ENCODE measurements at regions not wholly inside any gene's neighbourhood (a gene's known extent, or its start where the extent isn't known, plus 50 kb on each side); places are given as distances from the start of the nearest gene placed in this dataset.

- whole genome bisulfite sequencing, 4 donors, result 36 to 63% (median 43%) methylated on average over 2 of the region's 2 CpGs
Observed at GRCh38 chr4:187098429-187098828, 374.8 kb upstream of the FAT1 start.

DNA sequence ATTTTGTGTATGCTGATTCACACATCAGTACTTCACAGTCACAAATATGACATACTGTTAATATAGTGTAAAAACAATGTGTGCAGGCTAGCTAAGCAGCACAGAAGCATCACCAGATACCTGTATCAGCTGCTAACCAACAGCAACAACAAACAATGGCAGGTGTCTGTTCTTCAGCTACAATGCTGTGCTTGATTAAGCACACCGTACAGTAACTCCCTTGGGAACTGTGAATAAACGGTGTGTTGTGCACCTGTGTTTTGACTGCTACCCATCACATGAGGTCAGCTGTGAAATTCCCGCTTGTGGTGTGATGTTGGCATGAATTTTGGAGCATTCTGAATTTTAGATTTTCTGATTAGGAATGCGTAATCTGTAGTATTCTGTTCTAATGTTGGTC is 379.7 kb upstream of the FAT1 start:
- Histone ChIP-seq H3K27me3 (no peaks in the 10 kb centered on the region), H3K4me3 (no peak overlapping the region), H3K27ac (no peak overlapping the region), H3K36me3 (replicated peaks in 1 of 2) (no peaks in the 10 kb centered on the region), H3K4me1 (replicated peaks in 1 of 2) (no peaks in the 10 kb centered on the region), H3K9me3 (replicated peaks in 1 of 3) (no peaks in the 10 kb centered on the region)
- 69 to 81% (median 78%) methylated on average over 4 of the region's 4 CpGs for WGBS, 4 donors
- TF ChIP-seq, protein P1, sequence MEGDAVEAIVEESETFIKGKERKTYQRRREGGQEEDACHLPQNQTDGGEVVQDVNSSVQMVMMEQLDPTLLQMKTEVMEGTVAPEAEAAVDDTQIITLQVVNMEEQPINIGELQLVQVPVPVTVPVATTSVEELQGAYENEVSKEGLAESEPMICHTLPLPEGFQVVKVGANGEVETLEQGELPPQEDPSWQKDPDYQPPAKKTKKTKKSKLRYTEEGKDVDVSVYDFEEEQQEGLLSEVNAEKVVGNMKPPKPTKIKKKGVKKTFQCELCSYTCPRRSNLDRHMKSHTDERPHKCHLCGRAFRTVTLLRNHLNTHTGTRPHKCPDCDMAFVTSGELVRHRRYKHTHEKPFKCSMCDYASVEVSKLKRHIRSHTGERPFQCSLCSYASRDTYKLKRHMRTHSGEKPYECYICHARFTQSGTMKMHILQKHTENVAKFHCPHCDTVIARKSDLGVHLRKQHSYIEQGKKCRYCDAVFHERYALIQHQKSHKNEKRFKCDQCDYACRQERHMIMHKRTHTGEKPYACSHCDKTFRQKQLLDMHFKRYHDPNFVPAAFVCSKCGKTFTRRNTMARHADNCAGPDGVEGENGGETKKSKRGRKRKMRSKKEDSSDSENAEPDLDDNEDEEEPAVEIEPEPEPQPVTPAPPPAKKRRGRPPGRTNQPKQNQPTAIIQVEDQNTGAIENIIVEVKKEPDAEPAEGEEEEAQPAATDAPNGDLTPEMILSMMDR (IDR thresholded peaks at IDR 0.05), result no peak
- no peak for TF ChIP-seq POLR2A (IDR thresholded peaks at IDR 0.05)
- intact Hi-C loops (cut with DNase I), result no loop called here
- no peak for DNase-seq

More at GRCh38 chr4:187098429-187098828, 374.8 kb upstream of the FAT1 start:
- intact Hi-C loops (cut with DNase I), result no loop called here
- Histone ChIP-seq H3K9me3 (replicated peaks in 1 of 3) (no peaks in the 10 kb centered on the region), H3K36me3 (replicated peaks in 1 of 2) (no peaks in the 10 kb centered on the region), H3K27ac (no peak overlapping the region), H3K27me3 (no peaks in the 10 kb centered on the region), H3K4me3 (no peak overlapping the region), H3K4me1 (replicated peaks in 1 of 2) (no peaks in the 10 kb centered on the region)
- no peak for DNase-seq
- TF ChIP-seq, protein P1 (IDR thresholded peaks at IDR 0.05), result no peak
- no peak for TF ChIP-seq POLR2A (IDR thresholded peaks at IDR 0.05)

DNA sequence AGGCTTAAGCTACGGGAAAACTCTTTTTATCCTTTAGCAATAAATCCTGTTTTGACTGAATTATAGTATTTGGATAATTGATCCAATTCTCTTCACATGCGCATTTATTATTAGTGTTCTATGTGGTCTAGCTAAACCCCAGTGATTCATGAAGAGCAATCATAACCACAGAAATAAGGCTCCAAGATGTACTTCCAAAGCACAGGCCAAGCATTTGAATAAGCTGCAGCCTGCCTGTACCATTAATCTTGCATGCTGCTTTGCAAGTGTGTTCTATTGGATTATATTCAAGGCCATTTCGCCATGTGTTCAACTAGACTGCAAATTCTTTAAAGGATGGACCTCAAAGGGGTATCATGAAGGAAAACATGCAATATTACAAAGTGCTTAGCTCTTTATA is 385.2 kb upstream of the FAT1 start:
- H3K4me3 ChIP-seq, result no peak overlapping the region
- H3K27ac ChIP-seq, result no peak overlapping the region
- whole genome bisulfite sequencing, 4 donors, result 77 to 84% (median 81%) methylated on average over 3 of the region's 3 CpGs
- intact Hi-C loops (cut with DNase I), result no loop called here
- TF ChIP-seq POLR2A (IDR thresholded peaks at IDR 0.05), result no peak
- TF ChIP-seq, protein P1 (IDR thresholded peaks at IDR 0.05), result no peak
- no peaks in the 10 kb centered on the region for H3K4me1 ChIP-seq (replicated peaks in 1 of 2)
- no peaks in the 10 kb centered on the region for H3K27me3 ChIP-seq
- no peaks in the 10 kb centered on the region for H3K36me3 ChIP-seq (replicated peaks in 1 of 2)
- no peak for DNase-seq
- H3K9me3 ChIP-seq (replicated peaks in 1 of 3), result no peaks in the 10 kb centered on the region

DNA sequence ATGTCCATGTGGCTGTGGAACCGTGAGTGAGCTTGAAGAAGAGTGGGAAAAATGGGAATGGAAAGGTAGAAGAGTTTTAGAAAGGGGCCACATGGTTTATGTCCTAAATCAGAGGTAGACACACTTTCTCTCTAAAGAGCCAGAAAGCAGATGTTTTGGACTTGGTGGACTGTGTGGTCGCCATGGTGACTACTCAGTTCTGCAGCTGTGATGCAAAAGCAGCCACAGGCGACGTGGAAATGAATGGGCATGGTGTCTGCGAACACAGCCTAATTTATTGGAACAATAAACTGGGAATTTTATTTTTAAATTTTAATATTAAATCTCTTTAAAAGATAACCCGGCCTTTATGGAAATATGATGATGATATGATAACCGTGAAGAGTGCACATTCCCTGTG is 386.0 kb upstream of the FAT1 start:
- intact Hi-C loops (cut with DNase I), result no loop called here
- no peaks in the 10 kb centered on the region for H3K9me3 ChIP-seq (replicated peaks in 1 of 3)
- H3K27me3 ChIP-seq, result no peaks in the 10 kb centered on the region
- WGBS, 4 donors, result 74 to 90% (median 82%) methylated on average over 7 of the region's 7 CpGs
- H3K4me1 ChIP-seq (replicated peaks in 1 of 2), result no peaks in the 10 kb centered on the region
- no peak overlapping the region for H3K4me3 ChIP-seq
- DNase-seq, result no peak
- no peak overlapping the region for H3K27ac ChIP-seq
- TF ChIP-seq POLR2A (IDR thresholded peaks at IDR 0.05), result no peak
- TF ChIP-seq, protein P1 (IDR thresholded peaks at IDR 0.05), result no peak
- H3K36me3 ChIP-seq (replicated peaks in 1 of 2), result no peaks in the 10 kb centered on the region
